ENCODE measurements at regions not wholly inside any gene's neighbourhood (a gene's known extent, or its start where the extent isn't known, plus 50 kb on each side); places are given as distances from the start of the nearest gene placed in this dataset.

GRCh38 chr5:42235837-42236236 is 187.4 kb upstream of the GHR start:
- H2AFZ ChIP-seq (ENCODE audit: low read length), result no peak overlapping the region
- no peaks in the 10 kb centered on the region for H3K27me3 ChIP-seq (ENCODE audit: low read length)
- H3K27ac ChIP-seq (ENCODE audit: low read length), result no peak overlapping the region
- POLR2A ChIA-PET (ENCODE audit: unreplicated experiment), result no interaction called here
- BruUV-seq (replicated peaks), result no TSS peak
- no peak overlapping the region for H3K4me2 ChIP-seq (ENCODE audit: low read length)
- DNase-seq, result no peak
- CTCF ChIA-PET, result no interaction called here
- intact Hi-C loops (cut with micrococcal nuclease), result no loop called here
- no peak overlapping the region for H3K4me3 ChIP-seq (ENCODE audit: low read length)
- peaks cover 10% of the 10 kb centered on the region for H3K4me1 ChIP-seq (ENCODE audit: insufficient read depth, low read length)
- H3K9ac ChIP-seq (ENCODE audit: low read length), result no peak overlapping the region
- no peaks in the 10 kb centered on the region for H3K9me2 ChIP-seq (replicated peaks; ENCODE audit: low read length)
- ATAC-seq, result no peak
- TF ChIP-seq EZH2 (IDR thresholded peaks at IDR 0.05; ENCODE audit: low read length, unreplicated experiment) (no peak), EZH2phosphoT487 (IDR thresholded peaks at IDR 0.05; ENCODE audit: borderline replicate concordance, low read length) (no peak)
- TF ChIP-seq, protein P1, sequence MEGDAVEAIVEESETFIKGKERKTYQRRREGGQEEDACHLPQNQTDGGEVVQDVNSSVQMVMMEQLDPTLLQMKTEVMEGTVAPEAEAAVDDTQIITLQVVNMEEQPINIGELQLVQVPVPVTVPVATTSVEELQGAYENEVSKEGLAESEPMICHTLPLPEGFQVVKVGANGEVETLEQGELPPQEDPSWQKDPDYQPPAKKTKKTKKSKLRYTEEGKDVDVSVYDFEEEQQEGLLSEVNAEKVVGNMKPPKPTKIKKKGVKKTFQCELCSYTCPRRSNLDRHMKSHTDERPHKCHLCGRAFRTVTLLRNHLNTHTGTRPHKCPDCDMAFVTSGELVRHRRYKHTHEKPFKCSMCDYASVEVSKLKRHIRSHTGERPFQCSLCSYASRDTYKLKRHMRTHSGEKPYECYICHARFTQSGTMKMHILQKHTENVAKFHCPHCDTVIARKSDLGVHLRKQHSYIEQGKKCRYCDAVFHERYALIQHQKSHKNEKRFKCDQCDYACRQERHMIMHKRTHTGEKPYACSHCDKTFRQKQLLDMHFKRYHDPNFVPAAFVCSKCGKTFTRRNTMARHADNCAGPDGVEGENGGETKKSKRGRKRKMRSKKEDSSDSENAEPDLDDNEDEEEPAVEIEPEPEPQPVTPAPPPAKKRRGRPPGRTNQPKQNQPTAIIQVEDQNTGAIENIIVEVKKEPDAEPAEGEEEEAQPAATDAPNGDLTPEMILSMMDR (conservative IDR thresholded peaks at IDR 0.05; ENCODE audit: low read depth, low read length), result no peak
- H4K20me1 ChIP-seq (ENCODE audit: low read length), result no peaks in the 10 kb centered on the region
- H3K9me3 ChIP-seq (ENCODE audit: low read length), result no peaks in the 10 kb centered on the region
- H3K79me2 ChIP-seq (ENCODE audit: low read length), result no peaks in the 10 kb centered on the region
- no peaks in the 10 kb centered on the region for H3F3A ChIP-seq (ENCODE audit: low read length, unreplicated experiment)
- no peaks in the 10 kb centered on the region for H3K36me3 ChIP-seq (ENCODE audit: low read depth, low read length)

GRCh38 chr5:42241636-42242035 is 181.6 kb upstream of the GHR start:
- no peak overlapping the region for H2AFZ ChIP-seq (ENCODE audit: low read length)
- intact Hi-C loops (cut with micrococcal nuclease), result loop anchor here (1.0 to 5.0 kb wide), 4 partner anchors 61 to 181 kb away; partner anchors contain the start of gene GHR
- H3K4me1 ChIP-seq (ENCODE audit: insufficient read depth, low read length), result peaks cover 31% of the 10 kb centered on the region
- no peaks in the 10 kb centered on the region for H3K79me2 ChIP-seq (ENCODE audit: low read length)
- TF ChIP-seq, protein P1 (conservative IDR thresholded peaks at IDR 0.05; ENCODE audit: low read depth, low read length), result no peak
- TF ChIP-seq EZH2phosphoT487 (IDR thresholded peaks at IDR 0.05; ENCODE audit: borderline replicate concordance, low read length), result no peak
- no peak for TF ChIP-seq EZH2 (IDR thresholded peaks at IDR 0.05; ENCODE audit: low read length, unreplicated experiment)
- DNase-seq (peak; percentile 65), ATAC-seq (peak; percentile 65)
- BruUV-seq (replicated peaks), result no TSS peak
- no peaks in the 10 kb centered on the region for H3K9me3 ChIP-seq (ENCODE audit: low read length)
- H4K20me1 ChIP-seq (ENCODE audit: low read length), result no peaks in the 10 kb centered on the region
- H3F3A ChIP-seq (ENCODE audit: low read length, unreplicated experiment), result peaks cover 4% of the 10 kb centered on the region
- H3K9me2 ChIP-seq (replicated peaks; ENCODE audit: low read length), result no peaks in the 10 kb centered on the region
- H3K4me3 ChIP-seq (ENCODE audit: low read length), result peak overlapping the region; percentile 23; the same call in 1 of the 2 replicates
- no peaks in the 10 kb centered on the region for H3K36me3 ChIP-seq (ENCODE audit: low read depth, low read length)
- peak overlapping the region; percentile 71 for H3K4me2 ChIP-seq (ENCODE audit: low read length)
- no peaks in the 10 kb centered on the region for H3K27me3 ChIP-seq (ENCODE audit: low read length)
- POLR2A ChIA-PET (ENCODE audit: unreplicated experiment), result no interaction called here
- H3K9ac ChIP-seq (ENCODE audit: low read length), result peak overlapping the region; percentile 54
- H3K27ac ChIP-seq (ENCODE audit: low read length), result peak overlapping the region; percentile 92
- CTCF ChIA-PET, result no interaction called here

DNA sequence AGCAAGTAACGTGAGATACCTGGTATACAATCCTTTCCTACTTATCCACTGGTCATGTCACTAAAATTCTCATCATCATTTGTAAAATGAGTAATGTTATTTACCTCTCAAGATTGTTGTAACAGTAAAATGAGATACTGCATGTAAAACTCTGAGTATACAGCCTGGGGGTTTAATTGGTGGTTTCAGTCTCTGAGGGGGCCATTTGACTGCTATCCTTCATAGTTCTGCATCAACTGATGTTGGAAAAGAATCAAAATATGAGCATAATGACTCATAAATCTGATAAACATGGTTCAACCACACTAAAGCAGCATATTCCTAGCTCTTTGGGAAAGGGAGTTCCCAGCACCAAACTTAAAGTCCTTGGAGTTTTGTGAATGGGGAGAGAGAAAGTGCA is 181.0 kb upstream of the GHR start:
- H3K27ac ChIP-seq (ENCODE audit: low read length), result peak overlapping the region; percentile 92
- POLR2A ChIA-PET (ENCODE audit: unreplicated experiment), result no interaction called here
- H3F3A ChIP-seq (ENCODE audit: low read length, unreplicated experiment), result peaks cover 4% of the 10 kb centered on the region
- no peaks in the 10 kb centered on the region for H3K9me2 ChIP-seq (replicated peaks; ENCODE audit: low read length)
- CTCF ChIA-PET, result no interaction called here
- H3K79me2 ChIP-seq (ENCODE audit: low read length), result no peaks in the 10 kb centered on the region
- H3K9ac ChIP-seq (ENCODE audit: low read length), result peak overlapping the region; percentile 54
- peaks cover 31% of the 10 kb centered on the region for H3K4me1 ChIP-seq (ENCODE audit: insufficient read depth, low read length)
- peak overlapping the region; percentile 71 for H3K4me2 ChIP-seq (ENCODE audit: low read length)
- H3K4me3 ChIP-seq (ENCODE audit: low read length), result no peak overlapping the region
- H3K36me3 ChIP-seq (ENCODE audit: low read depth, low read length), result no peaks in the 10 kb centered on the region
- no peaks in the 10 kb centered on the region for H4K20me1 ChIP-seq (ENCODE audit: low read length)
- no peaks in the 10 kb centered on the region for H3K27me3 ChIP-seq (ENCODE audit: low read length)
- intact Hi-C loops (cut with micrococcal nuclease), result loop anchor here (1.0 to 5.0 kb wide), 4 partner anchors 60 to 180 kb away; partner anchors contain the start of gene GHR
- DNase-seq (peak; percentile 99), ATAC-seq (peak; percentile 97)
- no peak overlapping the region for H2AFZ ChIP-seq (ENCODE audit: low read length)
- BruUV-seq (replicated peaks), result no TSS peak
- TF ChIP-seq, protein P1 (conservative IDR thresholded peaks at IDR 0.05; ENCODE audit: low read depth, low read length), result no peak
- no peak for TF ChIP-seq EZH2phosphoT487 (IDR thresholded peaks at IDR 0.05; ENCODE audit: borderline replicate concordance, low read length)
- TF ChIP-seq EZH2 (IDR thresholded peaks at IDR 0.05; ENCODE audit: low read length, unreplicated experiment), result no peak
- H3K9me3 ChIP-seq (ENCODE audit: low read length), result no peaks in the 10 kb centered on the region
